SJSA1 (cell line): ENCODE measurements at regions not wholly inside any gene's neighbourhood (a gene's known extent, or its start where the extent isn't known, plus 50 kb on each side); places are given as distances from the start of the nearest gene placed in this dataset.
"Not testable (repeated sequence)": the region's sequence is repeated elsewhere in the genome, so short reads cannot be mapped to it uniquely, and the experiment has no call there.

ENCODE experiments used
- DNase-seq, 2 experiments: peaks; one replicate each; pipeline ENCODE4 v3.0.0-alpha.2; 2015 to 2020; ENCODE audit warnings: low spot score in 2 of 2, low read depth in 1 of 2
- H3K27ac ChIP-seq: fragments of 250-450 bp; sonication (Bioruptor Pico); 2 replicates; pipeline ENCODE4 v1.5.1; 2020; ENCODE audit warnings: mild to moderate bottlenecking, moderate library complexity
- H3K27me3 ChIP-seq: fragments of 250-450 bp; sonication (Bioruptor Pico); replicated peaks from 2 replicates; pipeline ENCODE4 v1.5.1; 2020; ENCODE audit warnings: mild to moderate bottlenecking, moderate library complexity
- H3K36me3 ChIP-seq: fragments of 250-450 bp; sonication (Bioruptor Pico); 2 replicates; pipeline ENCODE4 v1.5.1; 2020; ENCODE audit warnings: mild to moderate bottlenecking
- H3K4me1 ChIP-seq: fragments of 250-450 bp; sonication (Bioruptor Pico); replicated peaks from 2 replicates; pipeline ENCODE4 v1.6.1; 2021; ENCODE audit warnings: mild to moderate bottlenecking
- H3K4me3 ChIP-seq: fragments of 250-450 bp; sonication (Bioruptor Pico); 2 replicates; pipeline ENCODE4 v1.5.1; 2020; ENCODE audit warnings: mild to moderate bottlenecking
- H3K9me3 ChIP-seq: fragments of 250-450 bp; sonication (Bioruptor Pico); replicated peaks from 2 replicates; pipeline ENCODE4 v1.5.1; 2020; ENCODE audit warnings: mild to moderate bottlenecking

DNA sequence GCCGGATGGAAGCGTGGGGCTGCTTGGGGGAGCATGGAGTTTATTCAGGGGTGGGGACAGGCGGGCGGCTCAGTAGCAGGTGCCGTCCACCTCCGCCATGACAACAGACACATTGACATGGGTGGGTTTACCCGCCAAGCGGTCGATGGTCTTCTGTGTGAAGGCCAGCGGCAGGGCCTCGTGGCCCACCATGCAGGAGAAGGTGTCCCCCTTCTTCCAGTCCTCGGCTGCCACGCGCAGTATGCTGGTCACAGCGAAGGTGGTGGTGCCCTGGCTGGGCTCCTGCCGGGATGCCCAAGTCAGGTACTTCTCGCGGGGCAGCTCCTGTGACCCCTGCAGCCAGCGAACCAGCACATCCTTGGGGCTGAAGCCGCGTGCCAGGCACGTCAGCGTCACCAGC, 180.7 kb downstream of the TMEM121 start:
- not testable (repeated sequence) for H3K4me1 ChIP-seq, H3K27me3 ChIP-seq, DNase-seq, H3K9me3 ChIP-seq, H3K4me3 ChIP-seq, H3K27ac ChIP-seq, H3K36me3 ChIP-seq

DNA sequence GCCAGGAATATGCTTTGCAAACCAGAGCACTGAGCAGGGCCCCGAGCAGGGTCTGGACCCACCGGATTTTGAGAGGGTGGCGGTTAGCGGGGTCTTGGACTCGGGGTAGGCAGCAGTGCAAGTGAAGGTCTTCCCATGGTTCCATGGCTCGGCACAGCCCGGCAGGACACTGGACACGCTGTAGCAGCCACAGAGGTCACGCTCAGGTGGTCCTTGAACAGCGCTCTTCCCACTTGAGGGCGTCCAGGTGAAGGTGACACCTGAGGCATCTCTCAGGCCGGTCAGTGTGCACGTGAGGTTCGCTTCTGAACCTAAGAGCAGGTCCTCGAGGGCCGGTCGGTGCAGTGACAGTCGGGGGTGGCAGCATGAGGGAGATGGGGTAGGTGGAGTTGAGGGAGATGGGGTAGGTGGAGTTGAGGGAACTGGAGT, 181.4 kb downstream of the TMEM121 start:
- H3K4me3 ChIP-seq, H3K36me3 ChIP-seq, H3K27ac ChIP-seq, H3K4me1 ChIP-seq, DNase-seq, H3K27me3 ChIP-seq, H3K9me3 ChIP-seq: not testable (repeated sequence)

DNA sequence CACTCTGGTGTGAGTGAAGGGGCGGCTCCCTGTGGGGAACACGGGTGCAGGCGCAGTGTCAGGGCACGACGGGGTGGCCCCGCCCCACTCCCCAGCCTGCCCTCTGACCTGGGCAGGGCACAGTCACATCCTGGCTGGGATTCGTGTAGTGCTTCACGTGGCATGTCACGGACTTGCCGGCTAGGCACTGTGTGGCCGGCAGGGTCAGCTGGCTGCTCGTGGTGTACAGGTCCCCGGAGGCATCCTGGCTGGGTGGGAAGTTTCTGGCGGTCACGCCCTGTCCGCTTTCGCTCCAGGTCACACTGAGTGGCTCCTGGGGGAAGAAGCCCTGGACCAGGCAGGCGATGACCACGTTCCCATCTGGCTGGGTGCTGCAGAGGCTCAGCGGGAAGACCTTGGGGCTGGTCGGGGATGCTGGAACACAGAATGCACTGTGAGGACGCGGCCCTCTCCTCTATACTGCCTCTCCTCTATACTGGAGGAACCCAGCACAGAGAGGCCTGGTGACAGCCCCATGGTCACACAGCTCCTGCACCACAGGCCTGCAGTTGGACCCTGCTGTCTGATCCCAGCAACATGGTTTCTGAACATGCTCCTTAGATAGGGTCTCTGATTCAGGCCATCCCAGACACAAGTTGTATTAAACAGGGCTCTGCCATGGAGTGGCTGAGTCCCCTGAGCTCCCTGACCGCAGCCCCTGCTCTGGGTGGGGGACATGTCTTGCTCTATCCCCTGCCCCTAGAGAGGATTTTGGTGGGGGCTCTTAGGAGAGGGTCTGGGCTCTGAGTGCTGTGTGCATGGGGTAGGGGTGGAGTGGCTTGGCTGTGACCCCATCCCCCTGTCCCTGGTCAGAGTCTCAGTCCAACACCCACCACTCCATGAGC, 182.1 kb downstream of the TMEM121 start:
- H3K4me3 ChIP-seq, H3K4me1 ChIP-seq, H3K9me3 ChIP-seq, H3K36me3 ChIP-seq, H3K27ac ChIP-seq, H3K27me3 ChIP-seq: not testable (repeated sequence)
- DNase-seq, result peak in 1 of 2 experiments; percentile 26

GRCh38 chr14:105709281-105710118, 183.1 kb downstream of the TMEM121 start:
- Histone ChIP-seq H3K36me3 (no peaks in the 10 kb centered on the region), H3K27ac (no peak overlapping the region), H3K4me1 (no peaks in the 10 kb centered on the region), H3K9me3 (no peaks in the 10 kb centered on the region), H3K4me3 (no peak overlapping the region), H3K27me3 (no peaks in the 10 kb centered on the region)
- peak in 1 of 2 experiments; percentile 30 for DNase-seq

- DNase-seq, result no peak
- Histone ChIP-seq H3K36me3 (no peaks in the 10 kb centered on the region), H3K4me3 (no peak overlapping the region), H3K27me3 (no peaks in the 10 kb centered on the region), H3K27ac (no peak overlapping the region), H3K4me1 (no peaks in the 10 kb centered on the region), H3K9me3 (no peaks in the 10 kb centered on the region)
Observed at GRCh38 chr14:105710119-105711043, 184.0 kb downstream of the TMEM121 start.

- DNase-seq, result no peak
- Histone ChIP-seq H3K4me3 (no peak overlapping the region), H3K27me3 (no peaks in the 10 kb centered on the region), H3K9me3 (no peaks in the 10 kb centered on the region), H3K4me1 (no peaks in the 10 kb centered on the region), H3K36me3 (no peaks in the 10 kb centered on the region), H3K27ac (no peak overlapping the region)
Observed at GRCh38 chr14:105711044-105711620, 184.7 kb downstream of the TMEM121 start.

- no peaks in the 10 kb centered on the region for H3K9me3 ChIP-seq
- DNase-seq, result no peak
- H3K27me3 ChIP-seq, result no peaks in the 10 kb centered on the region
- H3K27ac ChIP-seq, result no peak overlapping the region
- H3K36me3 ChIP-seq, result no peaks in the 10 kb centered on the region
- H3K4me3 ChIP-seq, result no peak overlapping the region
- H3K4me1 ChIP-seq, result no peaks in the 10 kb centered on the region
Observed at GRCh38 chr14:105711841-105712460, 185.6 kb downstream of the TMEM121 start.

DNA sequence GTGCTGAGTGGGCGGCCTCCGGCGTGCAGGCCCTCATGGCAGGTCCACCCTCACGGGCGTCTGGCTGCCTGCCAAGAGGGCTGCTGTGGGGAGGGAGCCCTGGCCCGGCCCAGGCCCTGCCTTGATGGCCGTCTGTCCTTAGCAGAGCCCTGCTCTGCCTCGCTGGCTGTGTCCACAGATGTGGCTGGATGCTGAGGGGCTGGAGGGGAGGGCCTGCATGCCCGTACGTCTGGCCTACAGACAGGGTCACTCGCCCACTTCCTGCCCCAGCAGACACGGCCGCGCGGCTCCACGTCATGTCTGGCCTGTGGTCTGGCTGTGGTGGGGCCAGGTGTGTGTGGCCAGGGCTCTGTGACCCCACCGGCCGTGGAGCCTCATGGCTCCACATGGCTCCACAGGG, 186.3 kb downstream of the TMEM121 start:
- not testable (repeated sequence) for H3K9me3 ChIP-seq, H3K36me3 ChIP-seq, H3K4me1 ChIP-seq, H3K4me3 ChIP-seq, H3K27ac ChIP-seq, H3K27me3 ChIP-seq
- peak in 1 of 2 experiments; percentile 34 for DNase-seq

GRCh38 chr14:105713160-105713559, 186.8 kb downstream of the TMEM121 start:
- H3K27me3 ChIP-seq, H3K4me1 ChIP-seq, H3K4me3 ChIP-seq, H3K27ac ChIP-seq, H3K9me3 ChIP-seq, H3K36me3 ChIP-seq: not testable (repeated sequence)
- DNase-seq, result peak in 1 of 2 experiments; percentile 32

GRCh38 chr14:105713836-105714235, 187.5 kb downstream of the TMEM121 start:
- not testable (repeated sequence) for H3K9me3 ChIP-seq, H3K27me3 ChIP-seq, H3K4me1 ChIP-seq, H3K36me3 ChIP-seq, H3K27ac ChIP-seq, H3K4me3 ChIP-seq
- DNase-seq, result peak in 1 of 2 experiments; percentile 20

GRCh38 chr14:105718787-105719186, 192.4 kb downstream of the TMEM121 start:
- H3K36me3 ChIP-seq, H3K4me1 ChIP-seq, H3K9me3 ChIP-seq, H3K27me3 ChIP-seq, H3K27ac ChIP-seq, H3K4me3 ChIP-seq: not testable (repeated sequence)
- peak in 1 of 2 experiments; percentile 12 for DNase-seq

- not testable (repeated sequence) for H3K27ac ChIP-seq, H3K36me3 ChIP-seq, H3K4me1 ChIP-seq, DNase-seq, H3K27me3 ChIP-seq, H3K4me3 ChIP-seq, H3K9me3 ChIP-seq
Observed at GRCh38 chr14:105720106-105720505, 193.7 kb downstream of the TMEM121 start.
